GM12873 (cell line): ENCODE measurements at regions not wholly inside any gene's neighbourhood (a gene's known extent, or its start where the extent isn't known, plus 50 kb on each side); places are given as distances from the start of the nearest gene placed in this dataset.

Experiments
- CTCF ChIP-seq: IDR thresholded peaks from 2 replicates; pipeline ENCODE4 v1.5.1; 2012; ENCODE audit warnings: low read depth, mild to moderate bottlenecking, moderate library complexity, low read length, control low read depth; ENCODE audit not compliant: insufficient read depth; ENCODE audit errors: missing control alignments

- TF ChIP-seq CTCF, result no peak
These were observed 610.2 kb downstream of the UBE2NL start for GRCh38 chrX:144494074-144494473.

- no peak for TF ChIP-seq CTCF
These were observed 648.0 kb downstream of the UBE2NL start for GRCh38 chrX:144531877-144532276.

- TF ChIP-seq CTCF, result no peak
These were observed 680.7 kb upstream of the SPANXN1 start for GRCh38 chrX:144566592-144566991.

- TF ChIP-seq CTCF, result no peak
These were observed 660.5 kb upstream of the SPANXN1 start for GRCh38 chrX:144586756-144587155.

- TF ChIP-seq CTCF, result no peak
These were observed 655.3 kb upstream of the SPANXN1 start for GRCh38 chrX:144592036-144592435.

- TF ChIP-seq CTCF, result no peak
These were observed 646.3 kb upstream of the SPANXN1 start for GRCh38 chrX:144601010-144601409.

GRCh38 chrX:144612076-144612475, 635.2 kb upstream of the SPANXN1 start:
- TF ChIP-seq CTCF, result no peak
